Body of pancreas (tissue), 4 donors: ENCODE measurements at regions not wholly inside any gene's neighbourhood (a gene's known extent, or its start where the extent isn't known, plus 50 kb on each side); places are given as distances from the start of the nearest gene placed in this dataset.
"Not testable (repeated sequence)": the region's sequence is repeated elsewhere in the genome, so short reads cannot be mapped to it uniquely, and the experiment has no call there.

Source experiments
- ATAC-seq: fragments of 150-250 bp; one replicate; pipeline ENCODE4 v1.9.1; 2016
- DNase-seq, 4 donors: peaks; one replicate each; pipeline ENCODE4 v3.0.0-alpha.2; 2019
- H3K27ac ChIP-seq, 4 donors: fragments of 200-600 bp; sonication (generic); 1 replicate in 3 of 4; 2 replicates in 1 of 4; pipeline versions ENCODE4 v1.5.1 to v1.6.1; 2016 to 2019; ENCODE audit warnings: mild to moderate bottlenecking in 1 of 4, mixed read lengths in 1 of 4, moderate library complexity in 1 of 4
- H3K27me3 ChIP-seq, 2 donors: fragments of 200-600 bp; sonication (generic); one replicate each; pipeline ENCODE4 v1.6.0; 2016; ENCODE audit warnings: mild to moderate bottlenecking in 1 of 2
- H3K36me3 ChIP-seq, 2 donors: fragments of 200-600 bp; sonication (generic); replicated peaks in 1 of 2; 2 replicates each; pipeline ENCODE4 v1.5.1; 2016; ENCODE audit warnings: low read depth in 2 of 2; ENCODE audit not compliant: insufficient read depth in 1 of 2
- H3K4me1 ChIP-seq: fragments of 200-600 bp; sonication (generic); one replicate; pipeline ENCODE4 v1.6.0; 2016
- H3K4me3 ChIP-seq, 2 donors: fragments of 200-600 bp; sonication (generic); 1 replicate in 1 of 2; 2 replicates in 1 of 2; pipeline ENCODE4 v1.5.1; 2016 to 2019
- H3K9me3 ChIP-seq, 3 donors: fragments of 200-600 bp; sonication (generic); 1 replicate in 2 of 3; 2 replicates in 1 of 3; pipeline ENCODE4 v1.5.1; 2016
- CTCF ChIP-seq, 7 experiments: fragments of 450-650 bp in 4 of 7; fragments of 200-600 bp in 3 of 7; sonication (generic) in 3 of 7; IDR thresholded peaks; one replicate each; pipeline ENCODE4 v1.5.1; 2016 to 2019; ENCODE audit warnings: antibody characterized with exemption in 7 of 7
- POLR2A ChIP-seq, 3 donors: fragments of 450-650 bp; IDR thresholded peaks; one replicate each; pipeline ENCODE4 v1.6.1; 2016; ENCODE audit warnings: antibody characterized with exemption in 3 of 3, mild to moderate bottlenecking in 2 of 3
- WGBS, 2 donors: methylation state at CpG; one replicate each; pipeline ENCODE4 v1.1.5; 2017; 5-methylcytosine and 5-hydroxymethylcytosine counted together
- intact Hi-C: fragments of 100-400 bp; cut with DNase I; formaldehyde crosslinking; loops from one replicate; pipeline ENCODE4 v1.15.1; 2023

GRCh38 chr6:139962654-139963347 lies 588.4 kb upstream of the CITED2 start:
- no peak for ATAC-seq
- TF ChIP-seq POLR2A (IDR thresholded peaks at IDR 0.05) (no peak), CTCF (IDR thresholded peaks at IDR 0.05) (no peak)
- no peaks in the 10 kb centered on the region for H3K27me3 ChIP-seq

DNA sequence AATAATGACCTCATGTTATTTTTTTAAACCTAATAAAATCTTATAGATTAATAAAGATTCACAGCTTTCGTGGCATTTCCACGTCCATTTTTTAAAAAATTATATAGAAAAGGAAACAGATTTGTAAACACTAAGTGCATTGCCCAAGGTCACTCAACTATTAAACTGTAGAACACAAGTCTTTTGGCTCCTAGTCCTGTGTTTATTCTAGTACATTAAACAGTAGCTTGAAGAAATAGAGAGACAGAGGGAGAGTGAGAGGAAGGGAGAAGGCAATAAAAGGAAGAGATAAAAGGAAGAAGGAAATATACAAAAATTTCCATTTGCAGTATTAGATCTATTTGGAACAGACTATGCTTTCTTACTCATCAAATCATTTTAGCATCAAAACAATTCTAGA lies 586.7 kb upstream of the CITED2 start:
- Histone ChIP-seq H3K36me3 (no peaks in the 10 kb centered on the region), H3K27ac (no peak overlapping the region), H3K4me1 (peaks cover 15% of the 10 kb centered on the region), H3K4me3 (no peak overlapping the region), H3K9me3 (no peaks in the 10 kb centered on the region), H3K27me3 (no peaks in the 10 kb centered on the region)
- ATAC-seq (no peak), DNase-seq (no peak)
- intact Hi-C loops = no loop called here
- 17 to 18% methylated on average over 2 of the region's 2 CpGs for WGBS, 2 donors
- TF ChIP-seq POLR2A (IDR thresholded peaks at IDR 0.05) = no peak

More at GRCh38 chr6:139962654-139963347, 588.4 kb upstream of the CITED2 start:
- Histone ChIP-seq H3K36me3 (no peaks in the 10 kb centered on the region), H3K27ac (no peak overlapping the region), H3K4me3 (no peak overlapping the region), H3K9me3 (no peaks in the 10 kb centered on the region), H3K4me1 (peaks cover 15% of the 10 kb centered on the region)
- DNase-seq = no peak
- intact Hi-C loops = no loop called here
- WGBS, 2 donors = 69 to 74% methylated on average over 6 of the region's 6 CpGs

DNA sequence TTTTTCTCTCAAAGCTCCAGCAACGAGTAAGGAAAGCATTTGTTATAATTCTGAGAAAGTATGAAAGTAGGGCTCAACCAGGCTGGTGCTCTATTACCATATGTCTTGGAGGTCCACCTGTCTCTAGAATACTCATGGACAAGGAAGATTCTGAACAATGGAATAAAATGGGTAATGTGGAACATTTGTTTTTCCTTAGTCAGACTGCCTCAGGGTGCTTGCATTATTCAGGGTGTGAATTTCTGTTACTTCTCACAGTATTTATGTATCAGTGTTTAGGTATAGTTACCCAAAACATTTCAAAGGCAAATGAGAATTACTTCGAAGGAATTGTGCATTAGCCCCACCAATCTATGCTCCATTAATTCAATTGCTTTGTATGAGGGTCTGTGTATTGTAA lies 586.2 kb upstream of the CITED2 start:
- no peak for ATAC-seq
- H3K4me1 ChIP-seq = peaks cover 14% of the 10 kb centered on the region

GRCh38 chr6:139955366-139956155 lies 581.1 kb upstream of the CITED2 start:
- H3K4me3 ChIP-seq = no peak overlapping the region
- intact Hi-C loops = no loop called here
- TF ChIP-seq CTCF (IDR thresholded peaks at IDR 0.05) (no peak), POLR2A (IDR thresholded peaks at IDR 0.05) (no peak)
- H3K9me3 ChIP-seq = no peaks in the 10 kb centered on the region
- no peaks in the 10 kb centered on the region for H3K36me3 ChIP-seq
- DNase-seq (no peak), ATAC-seq (no peak)
- 33% methylated on average over 2 of the region's 2 CpGs for WGBS, 2 donors
- no peak overlapping the region for H3K27ac ChIP-seq
- H3K4me1 ChIP-seq = no peaks in the 10 kb centered on the region
- H3K27me3 ChIP-seq = no peaks in the 10 kb centered on the region

More for the DNA sequence above, 586.2 kb upstream of the CITED2 start:
- Histone ChIP-seq H3K36me3 (no peaks in the 10 kb centered on the region), H3K4me3 (no peak overlapping the region), H3K9me3 (no peaks in the 10 kb centered on the region), H3K27me3 (no peaks in the 10 kb centered on the region), H3K27ac (no peak overlapping the region)
- no peak for DNase-seq
- WGBS, 2 donors = 70% methylated on average over 2 of the region's 2 CpGs
- intact Hi-C loops = no loop called here
- TF ChIP-seq CTCF (IDR thresholded peaks at IDR 0.05) = no peak
- TF ChIP-seq POLR2A (IDR thresholded peaks at IDR 0.05) = no peak

DNA sequence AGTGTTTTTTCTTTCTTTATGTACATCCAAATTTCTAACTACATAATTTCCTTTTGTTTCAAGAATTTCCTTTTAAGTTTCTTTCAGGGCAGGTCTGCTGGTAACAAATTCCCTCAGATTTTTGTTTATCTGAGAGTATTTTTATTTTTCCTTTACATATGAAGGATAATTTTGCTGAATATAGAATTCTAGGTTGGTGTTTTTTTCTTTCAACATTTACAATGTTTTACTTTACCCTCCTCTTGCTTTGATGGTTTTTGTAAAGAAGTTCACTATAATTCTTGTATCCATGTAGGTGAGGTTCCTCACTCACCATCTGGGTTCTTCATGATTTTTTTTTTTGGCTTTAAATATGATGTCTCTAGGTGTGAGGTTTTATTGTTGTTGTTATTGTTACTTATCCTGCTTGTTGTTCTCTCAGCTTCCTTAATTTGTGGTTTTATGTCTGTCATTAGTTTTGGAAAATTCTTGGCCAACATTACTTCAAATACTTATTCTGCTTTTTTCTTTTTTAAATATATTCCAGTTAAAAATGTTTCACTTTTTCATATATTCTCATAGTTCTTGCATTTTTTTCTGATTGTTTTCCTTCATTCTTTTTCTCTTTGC lies 580.1 kb upstream of the CITED2 start:
- no peaks in the 10 kb centered on the region for H3K27me3 ChIP-seq
- DNase-seq (no peak), ATAC-seq (no peak)
- no peak overlapping the region for H3K27ac ChIP-seq
- no peak overlapping the region for H3K4me3 ChIP-seq
- no peaks in the 10 kb centered on the region for H3K36me3 ChIP-seq
- no peaks in the 10 kb centered on the region for H3K4me1 ChIP-seq
- no peak for TF ChIP-seq POLR2A (IDR thresholded peaks at IDR 0.05)
- TF ChIP-seq CTCF (IDR thresholded peaks at IDR 0.05) = no peak
- no peaks in the 10 kb centered on the region for H3K9me3 ChIP-seq
- intact Hi-C loops = no loop called here

- H3K4me1 ChIP-seq, intact Hi-C loops, DNase-seq, H3K9me3 ChIP-seq, H3K27me3 ChIP-seq, ATAC-seq, H3K36me3 ChIP-seq, H3K4me3 ChIP-seq, H3K27ac ChIP-seq: not testable (repeated sequence)
- WGBS, 2 donors = 84 to 90% methylated on average over 11 of the region's 11 CpGs
These were observed 579.3 kb upstream of the CITED2 start for GRCh38 chr6:139953780-139954179.
